HepG2 (cell line): ENCODE measurements at regions not wholly inside any gene's neighbourhood (a gene's known extent, or its start where the extent isn't known, plus 50 kb on each side); places are given as distances from the start of the nearest gene placed in this dataset.

Experiments
- ATAC-seq: fragments of 200-7000 bp; cut with Tn5 transposase; 3 replicates; pipeline ENCODE4 v1.9.1; 2020; ENCODE audit warnings: mild to moderate bottlenecking, moderate library complexity
- BruUV-seq: library from RNA; stranded (reverse); fragments of 400-500 nt; replicated peaks from 2 replicates; lab custom pipeline; 2021; lab: Mats Ljungman, UMichigan
- CTCF ChIA-PET: fragments of 300-600 bp; formaldehyde crosslinking; extraction: SDS; loops from one replicate; lab custom pipeline; 2021; ENCODE audit warnings: low total read pairs, inconsistent platforms, low intra/inter-chr PET ratio; lab: Yijun Ruan, JAX
- POLR2A ChIA-PET: fragments of 350-600 bp; sonication (Branson Sonifier 250); formaldehyde crosslinking; loops from one replicate; lab custom pipeline; 2020; ENCODE audit warnings: antibody characterized with exemption, inconsistent platforms; lab: Yijun Ruan, JAX
- DNase-seq: peaks from one replicate; pipeline ENCODE4 v3.0.0-alpha.2; 2015; ENCODE audit warnings: low spot score
- FAIRE-seq: peaks from 3 replicates; lab custom pipeline; 2011; peaks lifted over from hg19 to GRCh38; lab: Jason Lieb, UNC
- H2AFZ ChIP-seq: one replicate; pipeline ENCODE4 v1.6.1; 2011; ENCODE audit warnings: low read length, inconsistent platforms
- H3K27ac ChIP-seq: fragments of 300-600 bp; 3 replicates; pipeline ENCODE4 v1.8.0; 2011; ENCODE audit warnings: mixed run types, mild to moderate bottlenecking, mixed read lengths, low read length, inconsistent platforms; ENCODE audit not compliant: insufficient read depth; ENCODE audit errors: extremely low read length
- H3K27me3 ChIP-seq, 2 experiments: fragments of 200-600 bp in 1 of 2; 2 replicates in 1 of 2; 3 replicates in 1 of 2; pipeline versions ENCODE4 v1.6.0 to v1.8.0; 2011; ENCODE audit warnings: low read length in 2 of 2, mild to moderate bottlenecking in 2 of 2, moderate library complexity in 2 of 2, inconsistent platforms in 1 of 2; ENCODE audit not compliant: insufficient read depth in 2 of 2, control insufficient read depth in 1 of 2
- H3K36me3 ChIP-seq, 2 experiments: fragments of 200-600 bp in 1 of 2; replicated peaks in 1 of 2; 2 replicates in 1 of 2; 3 replicates in 1 of 2; pipeline versions ENCODE4 v1.5.1 to v1.8.0; 2011; ENCODE audit warnings: low read length in 2 of 2, inconsistent platforms in 1 of 2; ENCODE audit not compliant: insufficient read depth in 2 of 2, control insufficient read depth in 1 of 2
- H3K4me1 ChIP-seq: 2 replicates; pipeline ENCODE4 v1.5.1; 2012; ENCODE audit warnings: low read length, inconsistent platforms; ENCODE audit not compliant: insufficient read depth
- H3K4me2 ChIP-seq: 2 replicates; pipeline ENCODE4 v1.6.0; 2011; ENCODE audit warnings: low read depth, low read length, inconsistent platforms
- H3K4me3 ChIP-seq, 3 experiments: fragments of 200-600 bp in 1 of 3; sonication (generic), shearing (Covaris generic) in 1 of 3; replicated peaks in 1 of 3; 2 replicates each; pipeline ENCODE4 v1.5.1; 2011 to 2016; ENCODE audit warnings: low read length in 3 of 3, inconsistent platforms in 2 of 3, low read depth in 2 of 3, mild to moderate bottlenecking in 2 of 3, control low read depth in 1 of 3, mixed read lengths in 1 of 3; ENCODE audit not compliant: insufficient read depth in 1 of 3
- H3K79me2 ChIP-seq: one replicate; pipeline ENCODE4 v1.6.1; 2011; ENCODE audit warnings: low read length, inconsistent platforms; ENCODE audit not compliant: insufficient read depth
- H3K9ac ChIP-seq: 2 replicates; pipeline ENCODE4 v1.6.0; 2011; ENCODE audit warnings: mild to moderate bottlenecking, low read depth, low read length, inconsistent platforms; ENCODE audit not compliant: insufficient read depth
- H3K9me3 ChIP-seq: 2 replicates; pipeline ENCODE4 v1.5.1; 2012; ENCODE audit warnings: mild to moderate bottlenecking, low read length
- H4K20me1 ChIP-seq: 2 replicates; pipeline ENCODE4 v1.6.0; 2011; ENCODE audit warnings: inconsistent platforms, mild to moderate bottlenecking, low read length, moderate library complexity; ENCODE audit not compliant: insufficient read depth
- BRCA1 ChIP-seq: sonication (generic); formaldehyde crosslinking; IDR thresholded peaks from 2 replicates; pipeline ENCODE4 v1.4.0; 2020; ENCODE audit warnings: missing genetic modification reagents
- GMEB2 ChIP-seq: IDR thresholded peaks from 2 replicates; pipeline ENCODE4 v1.6.1; 2016; ENCODE audit warnings: missing biosample characterization, missing genetic modification reagents, low read depth
- RBFOX2 ChIP-seq: fragments of 200-400 bp; formaldehyde crosslinking; IDR thresholded peaks from 2 replicates; pipeline ENCODE4 v1.6.1; 2017; ENCODE audit warnings: low read depth, mild to moderate bottlenecking, low read length
- RELA ChIP-seq: sonication (generic); formaldehyde crosslinking; IDR thresholded peaks from 2 replicates; pipeline ENCODE4 v1.4.0; 2020; ENCODE audit warnings: missing genetic modification reagents
- RFX1 ChIP-seq: fragments of 450-650 bp; IDR thresholded peaks from 2 replicates; pipeline ENCODE4 v1.6.1; 2017
- TCF7 ChIP-seq: sonication (generic); IDR thresholded peaks from 2 replicates; pipeline ENCODE4 v1.6.1; 2016; ENCODE audit warnings: antibody characterized with exemption, low read depth
- XBP1 ChIP-seq: sonication (generic); formaldehyde crosslinking; IDR thresholded peaks from 2 replicates; pipeline ENCODE4 v1.5.0; 2020; ENCODE audit warnings: missing genetic modification reagents
- ZNF430 ChIP-seq: sonication (generic); formaldehyde crosslinking; IDR thresholded peaks from 2 replicates; pipeline ENCODE4 v1.9.0; 2021; ENCODE audit warnings: mild to moderate bottlenecking, missing genetic modification reagents
- WGBS: methylation state at CpG from one replicate; pipeline ENCODE4 v1.1.6; 2017; ENCODE audit warnings: low lambda C conversion rate; 5-methylcytosine and 5-hydroxymethylcytosine counted together
- in situ Hi-C: cut with HindIII; loops from 2 replicates; pipeline ENCODE4 v1.10.0; 2017; ENCODE audit warnings: low pct_unique_long_range_greater_than_20kb; ENCODE audit not compliant: extremely low pct_ligation_motif_present
- intact Hi-C: fragments of 100-400 bp; cut with micrococcal nuclease; formaldehyde crosslinking; loops from one replicate; pipeline ENCODE4 v1.10.0; 2022; ENCODE audit not compliant: unreplicated experiment

GRCh38 chr12:93054021-93054420 is 124.9 kb upstream of the EEA1 start:
- CTCF ChIA-PET, result no interaction called here
- Histone ChIP-seq H3K4me1 (peaks cover 18% of the 10 kb centered on the region), H3K9me3 (no peaks in the 10 kb centered on the region), H2AFZ (no peak overlapping the region)
- no peak for TF ChIP-seq RELA (CRISPR knock-in tag)
- no peak for TF ChIP-seq BRCA1 (CRISPR knock-in tag)
- no peak for TF ChIP-seq RFX1
- TF ChIP-seq TCF7, result no peak
- TF ChIP-seq, all 625 proteins: peak for 0
- Histone ChIP-seq H3K79me2 (no peaks in the 10 kb centered on the region), H4K20me1 (no peaks in the 10 kb centered on the region), H3K27ac (no peak overlapping the region), H3K36me3 (no peaks in the 10 kb centered on the region), H3K4me3 (no peak overlapping the region), H3K27me3 (no peaks in the 10 kb centered on the region), H3K9ac (no peak overlapping the region), H3K4me2 (no peak overlapping the region)
- POLR2A ChIA-PET, result no interaction called here
- in situ Hi-C loops, result no loop called here
- no TSS peak for BruUV-seq
- FAIRE-seq (no peak), DNase-seq (no peak), ATAC-seq (no peak)
- intact Hi-C loops, result loop anchor here (10.0 kb wide), 1 partner anchor 419 kb away; no protein-coding TSS in a partner anchor

GRCh38 chr12:93055221-93055620 is 126.1 kb upstream of the EEA1 start:
- H3K36me3 ChIP-seq, result no peaks in the 10 kb centered on the region
- no peaks in the 10 kb centered on the region for H4K20me1 ChIP-seq
- in situ Hi-C loops, result no loop called here
- H3K27me3 ChIP-seq, result no peaks in the 10 kb centered on the region
- no TSS peak for BruUV-seq
- no peak for DNase-seq
- H2AFZ ChIP-seq, result no peak overlapping the region
- FAIRE-seq, result no peak
- no peak for ATAC-seq
- no peaks in the 10 kb centered on the region for H3K9me3 ChIP-seq
- no peak overlapping the region for H3K9ac ChIP-seq
- POLR2A ChIA-PET, result no interaction called here
- H3K27ac ChIP-seq, result no peak overlapping the region
- no peak overlapping the region for H3K4me2 ChIP-seq
- H3K79me2 ChIP-seq, result no peaks in the 10 kb centered on the region
- H3K4me3 ChIP-seq, result no peak overlapping the region
- TF ChIP-seq GMEB2 (CRISPR knock-in tag) (no peak), XBP1 (CRISPR knock-in tag) (no peak), ZNF430 (CRISPR knock-in tag) (no peak), RBFOX2 (no peak)
- TF ChIP-seq, all 625 proteins: peak for 0
- intact Hi-C loops, result loop anchor here (10.0 kb wide), 1 partner anchor 420 kb away; no protein-coding TSS in a partner anchor
- H3K4me1 ChIP-seq, result peaks cover 10% of the 10 kb centered on the region
- 85% methylated on average over 5 of the region's 5 CpGs for WGBS
- CTCF ChIA-PET, result no interaction called here
